ENCODE measurements at regions not wholly inside any gene's neighbourhood (a gene's known extent, or its start where the extent isn't known, plus 50 kb on each side); places are given as distances from the start of the nearest gene placed in this dataset.
"Not testable (repeated sequence)": the region's sequence is repeated elsewhere in the genome, so short reads cannot be mapped to it uniquely, and the experiment has no call there.

DNA sequence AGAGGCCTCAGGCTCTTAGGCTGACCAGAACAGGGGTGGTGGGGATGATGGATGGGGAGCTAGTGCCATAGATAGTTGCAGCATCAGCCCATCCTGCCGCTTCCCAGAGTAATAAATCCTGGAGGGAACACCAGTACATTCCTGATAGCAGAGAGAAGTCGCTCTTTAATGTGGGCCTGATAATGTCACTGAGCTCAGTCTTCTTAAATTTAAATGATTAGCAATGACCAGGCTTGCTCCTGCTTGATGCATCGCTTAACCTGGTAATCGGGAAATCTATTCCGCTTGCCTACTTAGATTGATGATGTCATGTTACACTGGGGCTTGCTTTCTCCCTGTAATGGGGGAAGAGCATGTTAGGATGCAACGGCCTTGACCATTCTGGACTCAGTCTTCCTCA lies 218.6 kb upstream of the PLXNA2 start:
- no peak for DNase-seq

DNA sequence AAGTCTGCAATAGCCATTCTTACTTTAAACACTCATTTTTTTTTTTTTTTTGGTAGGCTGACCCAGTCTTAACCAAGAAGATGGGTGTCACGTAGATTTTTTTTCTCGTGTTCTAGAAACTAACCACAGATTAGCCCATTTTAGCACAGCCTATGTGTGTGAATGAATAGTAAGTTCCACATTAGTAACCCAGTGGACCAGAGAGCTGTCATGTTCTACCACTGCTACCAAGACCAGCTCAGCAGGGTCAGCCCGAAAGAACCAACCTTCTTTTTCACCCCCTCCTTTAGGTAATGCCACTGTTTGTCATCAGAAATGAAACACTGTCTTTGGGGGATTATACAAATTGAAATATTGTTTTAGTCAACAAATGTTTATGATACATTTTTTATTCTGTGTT lies 221.1 kb upstream of the PLXNA2 start:
- no peak for DNase-seq

DNA sequence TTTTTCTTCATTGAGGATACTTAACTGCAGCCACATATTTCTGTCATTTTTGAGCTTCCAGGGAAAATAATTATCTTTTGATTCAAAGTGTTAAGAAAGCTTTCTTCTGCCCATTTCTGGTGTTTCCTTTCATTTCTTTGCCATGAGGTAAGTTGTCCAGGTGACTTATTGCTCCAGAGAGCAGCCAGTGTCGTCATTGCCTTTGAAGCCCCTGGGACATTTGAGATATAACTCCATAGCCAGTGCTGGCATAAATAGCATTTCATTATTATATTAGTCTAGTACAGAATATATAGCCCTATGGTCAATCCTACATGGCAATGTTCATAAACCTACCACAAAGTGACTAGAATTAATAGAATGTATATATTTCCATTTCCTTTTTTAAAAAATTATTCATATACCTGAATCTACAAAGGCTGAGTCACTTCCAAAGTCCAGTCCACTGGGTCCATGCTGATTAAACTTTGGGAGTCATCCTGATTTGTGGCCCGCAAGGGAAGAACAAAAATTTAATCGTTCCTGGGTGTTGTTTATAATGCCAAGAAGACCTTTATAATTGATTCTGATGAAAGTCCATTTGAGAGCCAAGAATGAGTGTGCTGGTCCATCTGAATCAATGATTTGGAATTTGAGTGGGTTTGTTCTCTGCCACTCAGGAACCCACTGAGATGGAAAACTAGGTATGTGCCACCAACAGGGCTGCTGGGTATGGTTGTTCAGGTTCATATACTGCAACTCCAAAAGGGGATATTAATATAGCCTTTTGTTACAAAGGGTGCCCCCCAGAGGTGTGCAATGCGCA lies 221.8 kb upstream of the PLXNA2 start:
- no peak for DNase-seq

DNA sequence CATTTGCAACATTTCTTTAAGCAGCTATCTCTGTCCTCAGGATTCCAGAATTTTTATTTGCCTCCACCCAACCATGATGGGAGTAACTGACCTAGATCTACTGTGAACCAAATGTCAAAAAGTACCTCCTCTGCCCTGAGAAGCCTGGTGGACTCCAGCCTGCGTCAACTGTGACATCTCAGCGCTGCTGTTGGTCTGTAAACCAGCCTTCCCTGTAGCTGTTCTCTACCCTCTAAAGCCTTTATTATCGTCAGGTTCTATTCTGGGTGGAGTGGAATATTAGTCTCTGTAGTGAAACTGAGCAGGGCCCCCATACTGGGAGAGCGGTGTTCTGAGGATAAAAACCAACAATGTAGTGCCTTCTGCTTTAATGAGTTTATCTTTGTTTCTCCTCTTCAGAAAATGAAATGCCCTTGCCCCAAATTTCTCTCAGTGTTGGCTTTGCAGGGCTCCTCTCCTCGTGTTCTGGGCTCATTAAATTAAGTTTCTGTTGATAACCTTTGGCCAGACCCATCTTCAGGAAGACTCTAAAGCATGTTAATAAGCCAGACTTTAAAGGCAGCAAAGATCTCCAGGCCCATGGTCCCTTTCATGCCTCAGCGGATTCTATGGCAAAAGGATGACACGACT lies 223.1 kb upstream of the PLXNA2 start:
- no peak for DNase-seq

DNA sequence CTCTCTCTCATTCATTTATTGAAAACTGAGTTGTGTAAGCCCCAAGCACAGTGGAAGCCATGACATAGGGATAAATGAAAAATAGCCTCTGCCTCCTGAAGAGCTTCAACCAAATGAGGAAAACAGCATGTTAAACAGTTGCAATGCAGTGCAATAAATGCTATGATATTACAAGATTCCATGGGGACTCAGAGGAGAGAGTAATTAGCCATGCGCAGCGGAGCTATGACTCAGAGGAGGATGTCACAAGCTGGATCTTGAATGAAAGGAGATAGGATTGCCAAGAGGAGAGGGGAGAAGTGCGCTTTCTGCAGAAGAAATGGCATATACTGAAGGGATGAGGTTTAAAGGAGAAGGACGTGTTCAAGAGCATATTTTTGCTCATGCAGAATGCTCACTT lies 231.3 kb upstream of the PLXNA2 start:
- DNase-seq = peak in 7 of 58 donors; percentile 1 to 10 (median 6)

DNA sequence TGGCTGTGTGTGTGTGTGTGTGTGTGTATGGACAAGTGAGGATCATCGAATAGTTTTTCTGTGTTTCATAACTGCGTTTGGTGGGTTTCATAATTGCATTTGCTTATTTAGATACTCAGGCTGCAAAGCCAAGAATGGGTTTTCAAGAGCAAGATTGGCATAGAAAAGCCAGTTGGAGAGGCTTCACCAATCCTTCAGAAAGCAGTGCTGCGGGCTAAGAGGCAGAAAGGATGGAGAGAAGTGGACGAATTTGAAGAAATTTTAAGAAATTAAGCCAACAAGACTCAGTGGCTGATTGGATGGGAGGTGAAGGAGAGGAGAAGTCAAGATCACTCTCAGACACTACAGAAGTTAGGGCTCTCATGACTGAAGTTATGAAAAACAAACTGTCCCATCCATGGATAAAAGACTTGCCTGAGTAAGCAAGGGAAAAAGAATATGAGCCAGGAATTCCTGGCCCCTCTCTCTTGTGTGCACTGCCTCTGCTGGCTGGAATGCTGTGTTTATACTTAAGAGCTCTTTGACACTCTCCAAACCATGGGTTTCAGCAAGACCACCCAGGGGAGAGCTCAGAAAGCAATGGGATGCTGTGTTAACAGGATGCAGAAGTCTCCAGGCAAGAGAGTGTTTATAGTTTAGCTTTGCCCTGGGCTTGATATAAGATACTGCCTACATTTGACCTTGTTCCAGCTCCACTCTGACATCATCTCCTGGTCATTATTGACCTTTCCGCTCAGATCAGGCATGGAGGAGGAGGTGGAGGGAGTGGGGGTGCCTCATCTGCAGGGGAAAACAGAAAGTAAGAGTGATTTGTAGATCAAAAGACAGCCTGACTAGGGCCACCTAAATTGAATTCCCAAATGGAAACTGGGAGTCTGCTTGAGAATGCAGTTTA lies 232.0 kb upstream of the PLXNA2 start:
- peak in 1 of 58 donors; percentile 1 for DNase-seq

DNA sequence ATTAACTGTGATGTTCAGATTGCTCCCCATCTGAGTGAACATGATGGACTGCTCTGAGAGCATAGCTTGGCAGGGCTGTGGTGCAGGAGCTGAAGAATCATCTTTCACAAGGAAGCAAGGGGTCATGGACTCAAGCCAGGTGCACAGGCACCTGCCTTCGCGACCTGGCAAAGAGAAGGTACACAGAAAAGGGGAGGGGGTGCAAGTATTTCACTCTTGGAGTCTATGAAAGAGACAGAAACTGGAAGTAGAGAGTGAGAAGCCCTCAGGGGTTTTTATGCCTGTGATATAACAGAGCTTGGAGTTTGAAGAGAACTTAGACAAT lies 232.6 kb upstream of the PLXNA2 start:
- no peak for DNase-seq

DNA sequence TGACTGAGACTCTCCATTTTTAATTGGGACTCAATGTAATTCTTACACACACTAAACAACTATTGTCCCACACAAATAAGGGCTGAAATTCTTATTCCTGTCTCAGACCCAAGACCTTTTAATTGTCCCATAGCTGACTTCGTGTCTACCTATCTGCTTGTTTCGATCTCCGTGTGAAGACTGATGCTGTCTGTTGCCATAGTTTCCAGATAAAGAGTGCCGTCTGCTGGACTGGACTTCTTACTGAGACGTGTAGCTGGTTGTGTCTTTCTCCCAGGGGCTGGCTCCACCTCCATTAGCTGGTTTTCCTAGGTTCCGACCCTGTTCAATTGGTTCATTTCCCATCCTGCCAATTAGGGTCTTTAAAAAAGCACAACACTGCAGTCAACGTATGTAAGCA lies 235.3 kb upstream of the PLXNA2 start:
- no peak for DNase-seq

DNA sequence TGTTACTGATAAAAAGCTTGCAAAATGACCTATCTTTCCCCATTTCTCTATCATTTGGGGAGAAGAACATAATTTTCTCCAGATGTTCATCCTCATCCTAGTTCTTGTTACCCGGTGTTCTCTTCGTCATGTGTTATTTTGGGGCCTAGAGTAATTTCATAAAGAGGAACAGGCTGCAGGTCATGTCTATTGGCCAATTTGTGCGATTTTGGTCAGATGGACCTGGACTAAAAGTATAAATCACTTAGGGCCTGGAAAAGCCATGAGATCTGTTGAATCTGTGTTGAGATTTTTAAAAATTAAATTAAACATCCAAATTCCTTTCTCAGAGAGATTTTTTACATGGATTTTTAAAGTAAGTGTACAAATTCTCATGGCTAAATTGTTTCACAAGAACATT lies 241.3 kb upstream of the PLXNA2 start:
- no peak for DNase-seq

DNA sequence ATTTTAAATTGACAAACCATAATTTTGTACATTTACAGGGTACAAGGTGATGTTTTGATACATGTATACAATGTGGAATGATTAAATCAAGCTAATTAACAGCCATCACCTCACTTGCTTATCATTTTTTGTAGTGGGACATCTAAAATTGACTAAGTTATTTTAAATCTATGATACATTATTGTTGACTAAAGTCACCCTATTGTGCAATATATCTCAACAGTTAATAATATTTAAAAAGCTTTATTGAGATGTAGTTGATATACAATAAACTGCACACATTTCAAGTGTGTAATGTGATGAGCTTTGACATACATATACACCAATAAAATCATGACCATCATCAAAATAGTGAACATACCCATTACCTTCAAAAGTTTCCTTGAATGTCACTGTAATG lies 242.5 kb upstream of the PLXNA2 start:
- DNase-seq = no peak

DNA sequence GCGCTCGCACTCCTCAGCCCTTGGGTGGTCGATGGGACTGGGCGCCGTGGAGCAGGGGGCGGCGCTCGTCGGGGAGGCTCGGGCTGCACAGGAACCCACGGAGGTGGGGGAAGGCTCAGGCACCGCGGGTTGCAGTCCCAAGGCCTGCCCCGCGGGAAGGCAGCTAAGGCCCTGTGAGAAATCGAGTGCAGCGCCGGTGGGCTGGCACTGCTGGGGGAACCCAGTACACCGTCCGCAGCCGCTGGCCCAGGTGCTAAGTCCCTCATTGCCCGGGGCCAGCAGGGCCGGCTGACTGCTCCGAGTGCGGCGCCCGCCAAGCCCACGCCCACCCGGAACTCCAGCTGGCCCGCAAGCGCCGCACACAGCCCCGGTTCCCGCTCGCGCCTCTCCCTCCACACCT lies 244.2 kb upstream of the PLXNA2 start:
- DNase-seq = not testable (repeated sequence)

DNA sequence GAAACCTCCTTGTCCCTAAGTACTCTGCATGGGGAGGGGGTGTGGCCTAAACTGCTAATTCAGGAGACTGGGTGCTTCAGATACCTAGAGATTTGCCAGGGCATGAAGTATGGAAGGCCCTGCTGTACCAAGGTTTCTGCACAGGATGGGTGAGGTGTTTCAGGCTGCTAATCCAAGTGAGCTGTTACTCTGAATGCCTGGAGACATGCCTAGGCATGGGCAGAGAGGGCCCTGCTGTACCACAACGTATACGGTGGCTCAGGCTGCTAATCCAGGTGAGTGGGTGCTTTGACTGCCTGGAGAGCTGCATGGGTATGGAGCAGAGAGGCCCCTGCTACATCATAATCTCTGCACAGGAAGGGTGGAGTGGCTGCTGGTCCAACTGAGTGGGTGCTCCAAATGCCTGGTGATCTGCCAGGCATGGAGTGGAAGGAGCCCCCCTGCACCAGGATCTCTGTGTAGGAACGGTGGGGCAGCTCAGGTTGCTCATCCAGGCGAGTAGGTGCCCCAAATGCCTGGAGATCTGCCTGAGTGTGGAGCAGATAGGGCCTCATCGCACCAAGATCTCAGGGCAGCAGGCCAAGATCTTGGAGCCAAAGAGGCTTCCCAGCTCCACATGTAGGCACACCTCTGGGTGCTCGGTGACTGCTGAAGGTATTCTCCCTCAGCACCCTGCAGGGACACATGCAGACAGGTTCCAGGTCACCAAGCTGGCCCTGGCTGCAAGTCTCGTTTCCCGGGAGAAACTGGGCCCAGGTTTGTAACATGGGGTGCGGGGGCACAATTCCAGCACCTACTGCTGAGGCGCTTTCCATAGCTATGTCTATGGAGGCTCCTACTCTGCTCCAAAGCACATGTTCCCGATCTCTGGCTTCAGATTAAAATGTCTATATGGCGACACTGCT lies 252.5 kb upstream of the PLXNA2 start:
- no peak for DNase-seq

DNA sequence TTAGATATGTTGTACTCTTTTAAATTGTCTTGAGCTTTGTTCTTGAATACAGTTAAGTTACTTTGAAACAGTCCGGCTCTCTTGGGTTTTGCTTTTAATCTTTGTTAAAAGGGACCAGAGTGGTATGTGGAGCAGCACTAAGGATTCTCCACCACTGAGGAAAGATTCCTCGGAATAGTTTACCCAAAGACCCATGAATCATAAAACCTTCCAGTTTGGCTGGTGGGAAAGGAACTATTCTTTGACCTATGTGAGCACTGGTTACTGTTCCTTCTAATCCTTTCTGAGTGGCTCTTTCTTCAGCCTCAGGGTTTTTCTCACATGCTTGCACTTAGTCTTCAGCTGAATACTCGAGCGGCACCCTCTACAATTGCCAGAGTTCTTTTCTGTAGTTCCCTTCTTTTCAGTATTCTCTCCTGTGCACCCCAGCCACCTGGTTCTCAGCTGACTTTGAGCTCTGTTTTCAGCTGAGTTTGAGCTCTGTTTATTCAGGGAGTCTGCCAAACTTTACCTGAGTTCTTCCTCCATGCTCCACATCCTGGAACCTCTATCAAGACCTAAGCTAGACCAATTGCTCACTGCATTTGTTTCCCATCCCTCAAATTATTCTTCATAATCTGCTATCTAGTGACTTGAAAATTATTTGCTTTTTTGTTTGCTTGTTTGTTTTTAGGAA lies 253.8 kb upstream of the PLXNA2 start:
- DNase-seq = no peak

DNA sequence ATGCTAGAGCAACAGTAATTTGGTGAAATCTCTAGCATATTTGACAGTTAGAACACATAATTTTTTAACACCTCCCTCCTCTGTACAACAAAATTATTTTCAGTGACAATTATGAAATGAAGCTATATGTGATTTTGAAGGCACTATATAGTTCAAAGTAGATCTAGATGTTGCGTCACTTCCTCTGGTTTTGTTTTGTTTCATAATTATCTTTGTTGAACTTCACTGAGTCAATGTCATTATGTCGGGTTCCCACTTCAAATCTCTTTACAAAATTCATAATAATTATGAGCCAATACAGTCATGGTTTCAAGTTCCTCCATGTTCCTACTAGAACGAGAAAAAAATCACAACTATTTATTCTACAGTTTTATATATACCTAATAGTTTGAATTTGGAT lies 254.8 kb upstream of the PLXNA2 start:
- no peak for DNase-seq

DNA sequence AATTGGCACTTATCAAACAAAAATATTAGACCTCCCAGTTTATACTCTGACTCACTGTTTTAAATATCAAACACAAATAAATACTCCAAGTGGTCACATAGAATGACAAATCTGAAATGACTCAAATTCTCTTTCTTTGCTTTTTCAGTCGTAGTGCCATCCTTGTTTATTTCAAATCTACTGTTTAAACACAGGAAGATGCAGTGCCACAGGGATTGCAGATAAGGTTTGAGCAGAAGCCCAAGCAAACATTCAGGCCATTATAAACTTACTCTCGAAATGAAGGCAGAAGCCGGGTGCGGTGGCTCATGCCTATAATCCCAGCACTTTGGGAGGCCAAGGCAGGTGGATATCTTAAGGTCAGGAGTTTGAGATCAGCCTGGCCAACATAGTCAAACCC lies 255.4 kb upstream of the PLXNA2 start:
- DNase-seq = no peak

DNA sequence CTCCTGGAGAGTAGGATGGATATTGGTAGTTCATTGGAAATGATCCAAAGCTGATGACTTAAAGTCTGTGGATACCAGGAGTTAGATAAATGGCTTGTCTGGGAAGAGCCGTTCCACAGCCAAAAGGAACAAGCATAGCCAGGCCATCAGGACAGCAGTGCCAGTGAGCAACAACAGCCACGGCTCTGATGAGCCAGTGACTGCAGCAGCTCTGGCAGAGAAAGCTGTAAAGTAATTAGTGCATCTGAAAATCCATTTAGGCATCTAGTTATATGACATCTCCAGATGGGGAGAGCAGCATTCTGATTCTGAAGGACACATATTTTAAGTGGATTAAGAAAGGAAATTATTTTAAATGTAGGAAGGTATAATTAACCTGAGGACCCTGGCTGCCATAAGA lies 256.2 kb upstream of the PLXNA2 start:
- DNase-seq = no peak

DNA sequence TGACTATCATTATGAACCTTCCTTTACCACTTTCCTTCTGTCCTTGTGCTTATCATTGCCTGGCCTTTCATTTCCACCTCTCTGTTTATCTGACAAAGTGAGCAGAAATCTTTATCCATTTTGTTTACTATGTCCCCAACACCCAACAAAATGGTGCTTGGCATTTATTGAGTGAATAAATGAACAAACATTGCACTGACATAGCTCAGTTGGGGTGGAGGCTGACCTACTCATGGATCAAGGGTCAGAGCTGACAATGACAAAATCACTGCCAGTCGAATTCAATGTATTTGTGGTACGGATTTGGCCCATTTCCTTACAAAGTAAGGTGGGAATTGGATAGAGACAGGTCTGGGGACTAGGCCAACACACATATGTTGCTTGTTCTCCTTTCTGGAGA lies 257.4 kb upstream of the PLXNA2 start:
- DNase-seq = no peak

DNA sequence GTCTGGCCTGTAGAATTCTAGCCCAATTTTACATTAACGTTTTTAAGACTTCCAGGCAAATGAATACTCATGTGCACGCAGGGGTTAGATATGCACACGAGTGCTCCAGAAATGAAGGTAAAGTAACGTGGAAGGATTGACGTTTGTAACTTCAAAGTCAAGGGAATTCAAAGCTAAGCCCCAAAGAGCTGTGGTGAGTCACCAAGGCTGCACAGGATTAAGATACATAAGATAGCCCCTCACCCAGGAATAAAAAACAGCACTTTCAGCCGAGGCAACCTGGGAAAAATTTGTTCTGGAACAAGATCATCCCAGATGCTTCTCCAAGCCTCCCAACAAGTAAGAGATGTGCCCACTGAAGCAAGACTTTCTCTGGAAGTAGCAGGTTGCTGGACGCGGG lies 259.6 kb upstream of the PLXNA2 start:
- no peak for DNase-seq

DNA sequence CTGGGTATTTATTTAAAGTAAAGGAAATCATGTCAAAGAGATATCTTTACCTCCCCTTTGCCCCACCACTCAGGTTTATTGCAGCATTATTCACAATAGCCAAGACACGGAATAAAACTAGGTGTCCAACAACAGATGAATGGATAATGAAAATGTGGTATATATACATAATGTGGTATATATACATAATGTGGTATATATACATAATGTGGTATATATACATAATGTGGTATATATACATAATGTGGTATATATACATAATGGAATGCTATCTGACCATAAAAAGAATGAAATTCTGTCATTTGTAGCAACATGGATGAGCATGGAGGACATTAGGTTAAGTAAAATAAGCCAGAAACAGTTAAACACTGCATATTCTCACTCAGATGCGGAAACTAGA lies 262.6 kb upstream of the PLXNA2 start:
- no peak for DNase-seq

DNA sequence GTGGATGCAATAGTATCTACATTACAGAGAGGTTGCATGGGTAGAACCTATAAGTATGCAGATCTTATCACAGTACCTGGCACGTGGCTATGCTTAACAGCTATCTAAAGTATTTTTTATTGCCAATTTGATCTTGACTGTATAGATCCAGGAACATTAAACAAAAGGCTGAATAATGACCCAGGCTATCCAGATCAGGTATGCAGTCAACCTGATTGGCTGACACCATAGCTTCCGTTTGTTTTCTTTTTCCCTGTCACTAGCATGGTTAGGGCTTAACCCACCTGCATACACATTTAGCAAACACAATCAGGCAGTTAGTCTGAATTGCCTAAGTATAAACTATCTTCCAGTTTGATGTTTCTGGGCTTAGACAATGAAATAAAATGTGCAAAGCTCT lies 264.9 kb upstream of the PLXNA2 start:
- DNase-seq = no peak
